GM12873 (cell line): ENCODE measurements at regions not wholly inside any gene's neighbourhood (a gene's known extent, or its start where the extent isn't known, plus 50 kb on each side); places are given as distances from the start of the nearest gene placed in this dataset.

Experiments used
- TF ChIP-seq, protein P1 (sequence below): IDR thresholded peaks from 2 replicates; pipeline ENCODE4 v1.5.1; 2012; ENCODE audit warnings: low read depth, mild to moderate bottlenecking, moderate library complexity, low read length, control low read depth; ENCODE audit not compliant: insufficient read depth; ENCODE audit errors: missing control alignments

DNA sequence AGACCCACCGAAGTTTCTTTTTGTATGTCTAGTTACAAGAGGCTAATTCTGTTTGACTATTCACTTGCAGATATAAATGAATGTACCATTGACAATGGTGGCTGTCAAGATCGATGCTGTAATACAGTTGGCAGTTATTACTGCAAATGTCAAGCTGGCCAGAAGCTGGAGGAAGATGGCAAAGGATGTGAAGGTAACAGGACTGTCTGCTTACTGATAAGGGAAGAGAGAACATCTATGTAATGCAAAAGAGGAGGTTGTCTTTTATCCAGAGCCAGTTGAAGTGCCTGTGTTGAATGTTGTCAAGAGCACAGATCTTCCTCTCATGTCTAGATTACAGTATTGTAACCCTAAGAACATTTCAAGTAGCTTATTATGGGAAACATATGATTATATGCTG is 549.5 kb upstream of the GOLIM4 start:
- TF ChIP-seq, protein P1, sequence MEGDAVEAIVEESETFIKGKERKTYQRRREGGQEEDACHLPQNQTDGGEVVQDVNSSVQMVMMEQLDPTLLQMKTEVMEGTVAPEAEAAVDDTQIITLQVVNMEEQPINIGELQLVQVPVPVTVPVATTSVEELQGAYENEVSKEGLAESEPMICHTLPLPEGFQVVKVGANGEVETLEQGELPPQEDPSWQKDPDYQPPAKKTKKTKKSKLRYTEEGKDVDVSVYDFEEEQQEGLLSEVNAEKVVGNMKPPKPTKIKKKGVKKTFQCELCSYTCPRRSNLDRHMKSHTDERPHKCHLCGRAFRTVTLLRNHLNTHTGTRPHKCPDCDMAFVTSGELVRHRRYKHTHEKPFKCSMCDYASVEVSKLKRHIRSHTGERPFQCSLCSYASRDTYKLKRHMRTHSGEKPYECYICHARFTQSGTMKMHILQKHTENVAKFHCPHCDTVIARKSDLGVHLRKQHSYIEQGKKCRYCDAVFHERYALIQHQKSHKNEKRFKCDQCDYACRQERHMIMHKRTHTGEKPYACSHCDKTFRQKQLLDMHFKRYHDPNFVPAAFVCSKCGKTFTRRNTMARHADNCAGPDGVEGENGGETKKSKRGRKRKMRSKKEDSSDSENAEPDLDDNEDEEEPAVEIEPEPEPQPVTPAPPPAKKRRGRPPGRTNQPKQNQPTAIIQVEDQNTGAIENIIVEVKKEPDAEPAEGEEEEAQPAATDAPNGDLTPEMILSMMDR = no peak

DNA sequence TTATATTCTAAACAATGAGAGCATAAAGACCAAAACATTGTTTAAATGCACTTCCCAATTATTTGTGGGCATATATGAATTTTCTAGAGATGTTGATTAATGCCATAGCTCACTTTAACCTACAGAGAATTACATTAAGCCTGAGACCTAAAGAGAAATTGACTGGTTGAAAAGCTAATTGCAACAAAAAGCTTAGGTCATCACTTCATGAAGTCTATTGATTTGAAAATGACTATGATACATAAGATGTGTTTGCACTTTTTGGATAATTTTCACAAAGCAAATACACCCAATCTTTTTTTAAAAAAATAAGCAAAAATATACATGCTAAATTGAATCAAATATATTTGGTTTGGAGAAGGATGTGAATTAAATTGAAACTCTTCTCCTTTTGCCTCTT is 532.8 kb upstream of the GOLIM4 start:
- TF ChIP-seq, protein P1 = no peak

DNA sequence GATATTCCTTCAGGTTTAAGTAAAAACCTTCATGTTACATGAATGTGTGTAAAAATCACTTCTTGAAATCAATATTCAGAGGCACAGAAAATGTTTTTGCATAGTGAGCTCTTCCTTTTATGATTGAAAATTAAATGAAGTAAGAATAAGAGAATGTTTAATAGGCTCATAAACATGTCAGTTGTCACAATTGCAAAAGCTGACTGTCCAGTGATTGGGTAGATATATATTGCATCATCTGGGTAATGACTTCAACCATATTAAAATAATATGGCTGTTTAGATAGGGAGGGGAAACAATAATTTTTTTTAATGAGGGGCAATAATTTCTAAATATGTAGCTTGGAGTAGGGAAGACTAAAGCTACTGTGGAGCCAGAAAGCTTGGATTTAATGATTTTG is 529.8 kb upstream of the GOLIM4 start:
- TF ChIP-seq, protein P1 = no peak

DNA sequence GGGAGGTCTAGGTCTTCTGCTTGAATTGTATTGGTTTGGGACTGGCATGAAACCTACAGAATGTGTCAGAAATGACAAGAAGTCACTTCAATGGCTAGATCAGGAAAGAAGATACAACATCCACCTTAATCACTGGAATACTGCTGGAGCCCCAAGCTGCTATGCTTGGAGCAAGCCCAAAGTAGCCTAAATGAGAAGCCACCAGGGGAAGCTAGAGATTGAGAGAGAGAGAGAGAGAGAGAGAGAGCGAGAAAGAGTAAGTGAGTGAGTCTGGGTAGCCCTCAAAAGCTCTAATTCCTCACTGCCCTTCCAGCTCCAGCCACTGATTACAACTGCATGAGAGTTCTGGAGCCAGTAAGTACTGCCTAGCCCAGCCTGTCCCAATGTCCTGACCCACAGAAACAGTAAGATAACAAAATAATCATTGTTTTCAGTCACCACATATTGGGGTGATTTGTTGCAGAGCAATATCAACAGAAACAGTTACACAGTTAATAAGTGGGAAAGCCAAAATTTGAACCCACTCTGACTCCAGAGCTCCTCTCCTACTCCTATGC is 529.2 kb upstream of the GOLIM4 start:
- TF ChIP-seq, protein P1 = no peak

DNA sequence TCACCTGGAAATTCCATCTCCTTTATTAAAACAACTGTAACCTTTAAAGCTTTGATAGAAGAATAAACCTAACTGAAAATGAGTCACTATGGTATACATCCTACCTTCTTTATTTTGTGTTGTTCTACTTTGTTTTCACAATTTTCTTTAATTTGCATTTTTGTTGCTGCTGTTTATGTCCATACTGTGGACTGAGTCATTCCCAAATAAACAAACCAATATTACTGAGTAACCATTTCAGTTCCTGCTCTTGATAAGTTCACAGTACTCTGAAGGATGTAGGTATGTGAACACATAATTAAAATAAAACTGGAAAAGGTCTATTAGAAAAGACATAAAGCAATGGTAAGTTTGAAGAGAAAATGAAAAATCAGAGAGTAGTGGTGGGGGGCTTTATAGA is 528.5 kb upstream of the GOLIM4 start:
- TF ChIP-seq, protein P1 = no peak

DNA sequence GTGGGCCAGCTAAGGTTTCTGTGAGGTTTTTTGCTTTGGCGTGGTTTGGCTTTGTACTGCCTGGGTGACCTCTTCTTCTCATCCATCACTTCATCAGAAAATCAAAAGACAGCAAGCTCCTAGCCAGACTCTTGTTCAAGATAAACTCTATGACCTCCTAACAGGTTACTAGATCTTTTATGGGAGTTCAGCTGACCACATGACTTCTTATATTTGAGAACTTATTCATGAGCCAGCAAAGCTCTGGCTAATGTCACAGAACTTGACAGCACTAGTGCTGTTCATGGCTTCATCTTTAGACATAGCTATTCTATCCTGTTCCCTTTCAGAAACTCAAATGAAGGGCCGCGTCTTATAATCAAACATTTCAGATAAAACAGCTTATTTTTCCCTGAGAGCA is 527.1 kb upstream of the GOLIM4 start:
- TF ChIP-seq, protein P1 = no peak

DNA sequence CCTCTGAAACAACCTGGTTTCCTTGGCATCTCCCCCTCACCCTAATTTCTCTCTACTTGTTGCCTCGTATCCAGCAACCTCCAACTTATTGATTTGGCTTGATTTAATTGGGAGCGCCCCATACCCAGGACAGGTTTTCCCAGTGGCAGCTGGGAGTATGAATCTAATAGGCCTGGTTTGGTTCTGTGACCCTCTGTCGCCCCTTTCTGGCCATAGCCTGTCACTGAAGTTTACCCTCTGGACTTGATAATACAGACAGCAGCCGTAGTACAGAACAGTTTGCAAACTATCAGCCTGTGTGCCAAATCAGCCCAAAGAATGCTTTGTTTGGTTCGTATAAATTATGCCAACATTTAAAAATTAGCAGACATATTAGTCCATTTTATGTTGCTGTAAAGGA is 525.1 kb upstream of the GOLIM4 start:
- TF ChIP-seq, protein P1 = peak; percentile 73
